H9 (cell line): ENCODE measurements at regions not wholly inside any gene's neighbourhood (a gene's known extent, or its start where the extent isn't known, plus 50 kb on each side); places are given as distances from the start of the nearest gene placed in this dataset.
"Not testable (repeated sequence)": the region's sequence is repeated elsewhere in the genome, so short reads cannot be mapped to it uniquely, and the experiment has no call there.

Experiments
- DNase-seq: peaks from one replicate; pipeline ENCODE4 v3.0.0-alpha.2; 2017
- H2AFZ ChIP-seq: one replicate; pipeline ENCODE4 v1.6.1; 2013; ENCODE audit warnings: mild to moderate bottlenecking, low read length, control low read depth, moderate library complexity
- H2AK5ac ChIP-seq: 2 replicates; pipeline ENCODE4 v1.6.1; 2013; ENCODE audit warnings: low read length, control low read depth, mixed read lengths; ENCODE audit not compliant: insufficient read length
- H2BK120ac ChIP-seq: one replicate; pipeline ENCODE4 v1.6.1; 2013; ENCODE audit warnings: low read depth, mild to moderate bottlenecking, low read length, control low read depth, inconsistent platforms; ENCODE audit not compliant: poor library complexity, severe bottlenecking
- H2BK12ac ChIP-seq: 2 replicates; pipeline ENCODE4 v1.6.1; 2013; ENCODE audit warnings: low read length, control low read depth, mixed read lengths, low read depth; ENCODE audit not compliant: insufficient read length
- H2BK15ac ChIP-seq: 2 replicates; pipeline ENCODE4 v1.6.1; 2013; ENCODE audit warnings: low read depth, low read length, control low read depth
- H2BK20ac ChIP-seq: one replicate; pipeline ENCODE4 v1.6.1; 2013; ENCODE audit warnings: low read depth, mild to moderate bottlenecking, low read length, control low read depth, inconsistent platforms; ENCODE audit not compliant: poor library complexity, severe bottlenecking
- H2BK5ac ChIP-seq: 2 replicates; pipeline ENCODE4 v1.6.1; 2013; ENCODE audit warnings: low read length, control low read depth, mixed read lengths; ENCODE audit not compliant: insufficient read length
- H3K14ac ChIP-seq: 2 replicates; pipeline ENCODE4 v1.6.1; 2013; ENCODE audit warnings: low read length, control low read depth; ENCODE audit not compliant: insufficient read depth
- H3K18ac ChIP-seq: 2 replicates; pipeline ENCODE4 v1.6.1; 2013; ENCODE audit warnings: low read depth, mild to moderate bottlenecking, mixed read lengths, low read length, control low read depth; ENCODE audit not compliant: insufficient read length
- H3K23ac ChIP-seq: 2 replicates; pipeline ENCODE4 v1.6.1; 2013; ENCODE audit warnings: low read length, control low read depth, mixed read lengths, low read depth; ENCODE audit not compliant: insufficient read length
- H3K23me2 ChIP-seq: 2 replicates; pipeline ENCODE4 v1.6.1; 2013; ENCODE audit warnings: low read depth, mild to moderate bottlenecking, mixed read lengths, low read length, control low read depth; ENCODE audit not compliant: insufficient read length, poor library complexity, severe bottlenecking
- H3K27ac ChIP-seq: 2 replicates; pipeline ENCODE4 v1.5.1; 2013; ENCODE audit warnings: low read length, control low read depth, mixed read lengths, low read depth; ENCODE audit not compliant: insufficient read length
- H3K27me3 ChIP-seq: 2 replicates; pipeline ENCODE4 v1.6.1; 2013; ENCODE audit warnings: low read length, control low read depth, inconsistent platforms; ENCODE audit not compliant: insufficient read depth
- H3K4ac ChIP-seq: 2 replicates; pipeline ENCODE4 v1.6.1; 2013; ENCODE audit warnings: low read depth, mild to moderate bottlenecking, control low read depth, inconsistent platforms, low read length, moderate library complexity
- H3K4me1 ChIP-seq: 2 replicates; pipeline ENCODE4 v1.6.1; 2013; ENCODE audit warnings: low read length, control low read depth, inconsistent platforms; ENCODE audit not compliant: insufficient read depth
- H3K4me2 ChIP-seq: 2 replicates; pipeline ENCODE4 v1.6.1; 2013; ENCODE audit warnings: low read length, control low read depth, mixed read lengths; ENCODE audit not compliant: insufficient read length, insufficient read depth
- H3K56ac ChIP-seq: 2 replicates; pipeline ENCODE4 v1.6.1; 2013; ENCODE audit warnings: low read depth, mild to moderate bottlenecking, mixed read lengths, low read length, control low read depth; ENCODE audit not compliant: insufficient read length
- H3K79me1 ChIP-seq: 2 replicates; pipeline ENCODE4 v1.6.1; 2013; ENCODE audit warnings: low read depth, mild to moderate bottlenecking, moderate library complexity, low read length, control low read depth, inconsistent platforms; ENCODE audit not compliant: insufficient read depth, poor library complexity, severe bottlenecking
- H3K79me2 ChIP-seq: 2 replicates; pipeline ENCODE4 v1.6.1; 2013; ENCODE audit warnings: low read length, control low read depth, inconsistent platforms; ENCODE audit not compliant: insufficient read depth
- H3K9ac ChIP-seq: 2 replicates; pipeline ENCODE4 v1.6.1; 2013; ENCODE audit warnings: low read length, control low read depth, mixed read lengths; ENCODE audit not compliant: insufficient read length; ENCODE audit errors: extremely low read depth
- H3K9me3 ChIP-seq: one replicate; pipeline ENCODE4 v1.6.1; 2013; ENCODE audit warnings: low read depth, low read length, inconsistent platforms; ENCODE audit not compliant: control insufficient read depth
- H3T11ph ChIP-seq: one replicate; pipeline ENCODE4 v1.6.1; 2013; ENCODE audit warnings: mild to moderate bottlenecking, low read length, control low read depth, inconsistent platforms
- H4K20me1 ChIP-seq: one replicate; pipeline ENCODE4 v1.6.1; 2013; ENCODE audit not compliant: control insufficient read depth, insufficient read length, insufficient read depth
- H4K5ac ChIP-seq: 2 replicates; pipeline ENCODE4 v1.6.1; 2013; ENCODE audit warnings: low read depth, mild to moderate bottlenecking, mixed read lengths, low read length, control low read depth; ENCODE audit not compliant: insufficient read length
- H4K8ac ChIP-seq: replicated peaks from 2 replicates; pipeline ENCODE4 v1.6.1; 2013; ENCODE audit warnings: low read length, control low read depth, mixed read lengths, low read depth; ENCODE audit not compliant: insufficient read length
- H4K91ac ChIP-seq: 2 replicates; pipeline ENCODE4 v1.6.1; 2013; ENCODE audit warnings: low read depth, mild to moderate bottlenecking, moderate library complexity, mixed read lengths, low read length, control low read depth; ENCODE audit not compliant: insufficient read length
- H3K27ac Mint-ChIP-seq, 3 experiments: 2 replicates in 2 of 3; 3 replicates in 1 of 3; pipeline ENCODE4 v1.8.0; 2020 to 2021; ENCODE audit warnings: mixed read lengths in 3 of 3, mild to moderate bottlenecking in 1 of 3, moderate library complexity in 1 of 3
- H3K27me3 Mint-ChIP-seq: 2 replicates; pipeline ENCODE4 v1.8.0; 2021; ENCODE audit warnings: low read depth, mild to moderate bottlenecking, moderate library complexity, mixed read lengths
- H3K36me3 Mint-ChIP-seq, 3 experiments: 2 replicates in 2 of 3; 3 replicates in 1 of 3; pipeline ENCODE4 v1.8.0; 2020 to 2021; ENCODE audit warnings: low read depth in 3 of 3, mixed read lengths in 3 of 3; ENCODE audit not compliant: insufficient read depth in 1 of 3
- H3K4me1 Mint-ChIP-seq, 2 experiments: 2 replicates each; pipeline ENCODE4 v1.8.0; 2020; ENCODE audit warnings: mixed read lengths in 2 of 2
- H3K4me3 Mint-ChIP-seq, 2 experiments: 2 replicates in 1 of 2; 3 replicates in 1 of 2; pipeline ENCODE4 v1.8.0; 2020 to 2021; ENCODE audit warnings: mild to moderate bottlenecking in 2 of 2, mixed read lengths in 2 of 2, moderate library complexity in 1 of 2
- H3K9me3 Mint-ChIP-seq, 2 experiments: 2 replicates in 1 of 2; 3 replicates in 1 of 2; pipeline ENCODE4 v1.8.0; 2020; ENCODE audit warnings: mild to moderate bottlenecking in 2 of 2, mixed read lengths in 2 of 2, moderate library complexity in 1 of 2
- WGBS: extraction: QIAGEN DNeasy Blood & Tissue Kit; methylation state at CpG from one replicate; pipeline ENCODE4 v1.1.7; 2013; ENCODE audit warnings: missing lambda C conversion rate, low lambda C conversion rate, mixed read lengths; ENCODE audit not compliant: insufficient read length; ENCODE audit errors: extremely low coverage; 5-methylcytosine and 5-hydroxymethylcytosine counted together
- TF ChIP-seq, protein P1 (sequence below): fragments of 200-600 bp; sonication (generic); conservative IDR thresholded peaks from 3 replicates; pipeline ENCODE4 v1.8.0; 2021; ENCODE audit warnings: antibody characterized with exemption, mild to moderate bottlenecking

DNA sequence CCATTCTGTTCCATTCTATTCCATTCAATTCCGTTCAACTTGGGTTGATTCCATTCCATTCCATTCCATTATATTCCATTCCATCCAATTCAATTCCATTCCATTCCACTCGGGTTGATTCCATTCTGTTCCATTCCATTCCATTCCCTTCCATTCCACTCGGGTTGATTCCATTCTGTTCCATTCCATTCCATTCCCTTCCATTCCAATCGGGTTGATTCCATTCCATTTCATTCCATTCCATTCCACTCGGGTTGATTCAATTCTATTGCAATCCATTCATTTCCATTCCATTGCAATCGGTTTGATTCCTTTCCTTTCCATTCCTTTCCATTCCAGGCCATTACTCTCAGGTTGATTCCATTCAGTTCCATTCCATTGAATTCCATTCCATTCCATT, 1138.4 kb downstream of the RPIA start:
- TF ChIP-seq, protein P1, sequence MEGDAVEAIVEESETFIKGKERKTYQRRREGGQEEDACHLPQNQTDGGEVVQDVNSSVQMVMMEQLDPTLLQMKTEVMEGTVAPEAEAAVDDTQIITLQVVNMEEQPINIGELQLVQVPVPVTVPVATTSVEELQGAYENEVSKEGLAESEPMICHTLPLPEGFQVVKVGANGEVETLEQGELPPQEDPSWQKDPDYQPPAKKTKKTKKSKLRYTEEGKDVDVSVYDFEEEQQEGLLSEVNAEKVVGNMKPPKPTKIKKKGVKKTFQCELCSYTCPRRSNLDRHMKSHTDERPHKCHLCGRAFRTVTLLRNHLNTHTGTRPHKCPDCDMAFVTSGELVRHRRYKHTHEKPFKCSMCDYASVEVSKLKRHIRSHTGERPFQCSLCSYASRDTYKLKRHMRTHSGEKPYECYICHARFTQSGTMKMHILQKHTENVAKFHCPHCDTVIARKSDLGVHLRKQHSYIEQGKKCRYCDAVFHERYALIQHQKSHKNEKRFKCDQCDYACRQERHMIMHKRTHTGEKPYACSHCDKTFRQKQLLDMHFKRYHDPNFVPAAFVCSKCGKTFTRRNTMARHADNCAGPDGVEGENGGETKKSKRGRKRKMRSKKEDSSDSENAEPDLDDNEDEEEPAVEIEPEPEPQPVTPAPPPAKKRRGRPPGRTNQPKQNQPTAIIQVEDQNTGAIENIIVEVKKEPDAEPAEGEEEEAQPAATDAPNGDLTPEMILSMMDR, result no peak
- H3K4ac ChIP-seq, result no peak overlapping the region
- H3K27me3 Mint-ChIP-seq, result peaks cover 23% of the 10 kb centered on the region
- H3K27me3 ChIP-seq, result no peaks in the 10 kb centered on the region
- H2BK120ac ChIP-seq, result no peak overlapping the region
- no peak overlapping the region for H2BK12ac ChIP-seq
- no peaks in the 10 kb centered on the region for H3K23me2 ChIP-seq
- no peak overlapping the region for H3K4me3 Mint-ChIP-seq
- H3K27ac Mint-ChIP-seq, result no peak overlapping the region
- H3K4me2 ChIP-seq, result no peak overlapping the region
- H4K5ac ChIP-seq, result no peak overlapping the region
- no peak overlapping the region for H4K91ac ChIP-seq
- no peak for DNase-seq
- no peaks in the 10 kb centered on the region for H3K79me1 ChIP-seq
- no peak overlapping the region for H3K27ac ChIP-seq
- no peak overlapping the region for H3K14ac ChIP-seq
- H2BK15ac ChIP-seq, result no peak overlapping the region
- H3K4me1 ChIP-seq, result no peaks in the 10 kb centered on the region
- no peaks in the 10 kb centered on the region for H4K20me1 ChIP-seq
- no peaks in the 10 kb centered on the region for H3K9me3 Mint-ChIP-seq
- no peak overlapping the region for H2AFZ ChIP-seq
- no peak overlapping the region for H3K23ac ChIP-seq
- no peak overlapping the region for H2AK5ac ChIP-seq
- no peaks in the 10 kb centered on the region for H3K9me3 ChIP-seq
- no CpG with 5 or more reads among the region's 6 CpGs for WGBS
- H2BK20ac ChIP-seq, result no peak overlapping the region
- H3K79me2 ChIP-seq, result no peaks in the 10 kb centered on the region
- no peak overlapping the region for H4K8ac ChIP-seq
- no peak overlapping the region for H3K18ac ChIP-seq
- H3K4me1 Mint-ChIP-seq, result no peaks in the 10 kb centered on the region
- no peak overlapping the region for H3K56ac ChIP-seq
- no peak overlapping the region for H2BK5ac ChIP-seq
- H3K9ac ChIP-seq, result no peak overlapping the region
- peaks cover 9 to 54% (median 44%) of the 10 kb centered on the region in 3 experiments for H3K36me3 Mint-ChIP-seq
- H3T11ph ChIP-seq, result no peak overlapping the region

GRCh38 chr2:89830341-89831218, 1139.1 kb downstream of the RPIA start:
- H3K27me3 ChIP-seq, H3K27ac Mint-ChIP-seq, H4K20me1 ChIP-seq, H3T11ph ChIP-seq, H3K4me1 Mint-ChIP-seq, H3K9me3 Mint-ChIP-seq, H3K9ac ChIP-seq, H4K91ac ChIP-seq, H3K79me2 ChIP-seq, H3K23ac ChIP-seq, H3K79me1 ChIP-seq, H3K4ac ChIP-seq, H2BK5ac ChIP-seq, H2AK5ac ChIP-seq, H4K8ac ChIP-seq, H3K4me1 ChIP-seq, H3K27ac ChIP-seq, H3K9me3 ChIP-seq, DNase-seq, H2BK15ac ChIP-seq, H3K56ac ChIP-seq, H3K18ac ChIP-seq, H3K4me2 ChIP-seq, H3K23me2 ChIP-seq, H2BK120ac ChIP-seq, H2AFZ ChIP-seq, H4K5ac ChIP-seq, H2BK20ac ChIP-seq, H2BK12ac ChIP-seq, H3K14ac ChIP-seq: not testable (repeated sequence)
- WGBS, result 100% methylated on average over 7 of the region's 14 CpGs
- Mint-ChIP-seq H3K27me3 (peaks cover 20% of the 10 kb centered on the region), H3K4me3 (peak overlapping the region in 1 of 2 experiments; percentile 20; a peak in 2 of 5 replicates), H3K36me3 (peaks cover 7 to 50% (median 43%) of the 10 kb centered on the region in 3 experiments)
